ENCODE measurements at regions not wholly inside any gene's neighbourhood (a gene's known extent, or its start where the extent isn't known, plus 50 kb on each side); places are given as distances from the start of the nearest gene placed in this dataset.

GRCh38 chr1:203986887-203987461, 85.9 kb upstream of the SOX13 start:
- Histone ChIP-seq H3K4me3 (IDR thresholded peaks at IDR 0.05; ENCODE audit: insufficient read depth, low read depth, low read length) (no peak overlapping the region), H4K20me1 (ENCODE audit: insufficient read depth) (no peaks in the 10 kb centered on the region), H2AFZ (ENCODE audit: low read depth) (no peak overlapping the region), H3K36me3 (ENCODE audit: insufficient read depth) (no peaks in the 10 kb centered on the region), H3K79me2 (ENCODE audit: insufficient read depth, low read depth) (no peaks in the 10 kb centered on the region), H3K27me3 (ENCODE audit: insufficient read depth, low read depth) (no peaks in the 10 kb centered on the region), H3K4me1 (ENCODE audit: low read depth, poor library complexity, severe bottlenecking) (no peaks in the 10 kb centered on the region), H3K27ac (no peak overlapping the region), H3K9ac (no peak overlapping the region), H3K4me2 (no peak overlapping the region)
- TF ChIP-seq, protein P1, sequence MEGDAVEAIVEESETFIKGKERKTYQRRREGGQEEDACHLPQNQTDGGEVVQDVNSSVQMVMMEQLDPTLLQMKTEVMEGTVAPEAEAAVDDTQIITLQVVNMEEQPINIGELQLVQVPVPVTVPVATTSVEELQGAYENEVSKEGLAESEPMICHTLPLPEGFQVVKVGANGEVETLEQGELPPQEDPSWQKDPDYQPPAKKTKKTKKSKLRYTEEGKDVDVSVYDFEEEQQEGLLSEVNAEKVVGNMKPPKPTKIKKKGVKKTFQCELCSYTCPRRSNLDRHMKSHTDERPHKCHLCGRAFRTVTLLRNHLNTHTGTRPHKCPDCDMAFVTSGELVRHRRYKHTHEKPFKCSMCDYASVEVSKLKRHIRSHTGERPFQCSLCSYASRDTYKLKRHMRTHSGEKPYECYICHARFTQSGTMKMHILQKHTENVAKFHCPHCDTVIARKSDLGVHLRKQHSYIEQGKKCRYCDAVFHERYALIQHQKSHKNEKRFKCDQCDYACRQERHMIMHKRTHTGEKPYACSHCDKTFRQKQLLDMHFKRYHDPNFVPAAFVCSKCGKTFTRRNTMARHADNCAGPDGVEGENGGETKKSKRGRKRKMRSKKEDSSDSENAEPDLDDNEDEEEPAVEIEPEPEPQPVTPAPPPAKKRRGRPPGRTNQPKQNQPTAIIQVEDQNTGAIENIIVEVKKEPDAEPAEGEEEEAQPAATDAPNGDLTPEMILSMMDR (conservative IDR thresholded peaks at IDR 0.05; ENCODE audit: low read depth, low read length): no peak

DNA sequence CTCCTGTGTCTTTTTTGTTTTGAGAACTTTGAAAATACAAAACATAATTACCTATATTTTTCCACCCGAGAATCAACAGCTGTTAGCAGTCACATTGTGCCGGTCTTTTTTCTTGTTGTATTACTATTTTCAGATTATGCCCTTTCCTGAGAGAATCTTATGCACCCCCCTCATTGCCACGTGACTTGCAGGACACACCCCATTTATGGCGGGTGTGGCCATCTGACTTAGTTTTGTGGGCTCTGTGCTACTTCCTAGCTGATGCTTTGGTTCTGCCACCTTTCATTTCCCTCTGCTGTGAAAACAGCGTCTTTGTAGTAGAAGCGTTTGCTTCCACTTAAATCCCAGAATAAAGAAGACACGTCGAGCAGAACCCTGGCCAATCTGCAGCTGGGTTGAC, 82.8 kb upstream of the SOX13 start:
- TF ChIP-seq, protein P1 (conservative IDR thresholded peaks at IDR 0.05; ENCODE audit: low read depth, low read length): no peak
- Histone ChIP-seq H3K27me3 (ENCODE audit: insufficient read depth, low read depth) (no peaks in the 10 kb centered on the region), H3K27ac (no peak overlapping the region), H4K20me1 (ENCODE audit: insufficient read depth) (no peaks in the 10 kb centered on the region), H3K36me3 (ENCODE audit: insufficient read depth) (no peaks in the 10 kb centered on the region), H3K4me3 (IDR thresholded peaks at IDR 0.05; ENCODE audit: insufficient read depth, low read depth, low read length) (no peak overlapping the region), H3K4me1 (ENCODE audit: low read depth, poor library complexity, severe bottlenecking) (no peaks in the 10 kb centered on the region), H3K79me2 (ENCODE audit: insufficient read depth, low read depth) (no peaks in the 10 kb centered on the region), H3K4me2 (no peak overlapping the region), H2AFZ (ENCODE audit: low read depth) (no peak overlapping the region), H3K9ac (no peak overlapping the region)

- Histone ChIP-seq H3K4me3 (IDR thresholded peaks at IDR 0.05; ENCODE audit: insufficient read depth, low read depth, low read length) (no peak overlapping the region), H3K79me2 (ENCODE audit: insufficient read depth, low read depth) (no peaks in the 10 kb centered on the region), H3K4me2 (no peak overlapping the region), H3K36me3 (ENCODE audit: insufficient read depth) (no peaks in the 10 kb centered on the region), H3K4me1 (ENCODE audit: low read depth, poor library complexity, severe bottlenecking) (no peaks in the 10 kb centered on the region), H3K27me3 (ENCODE audit: insufficient read depth, low read depth) (no peaks in the 10 kb centered on the region), H2AFZ (ENCODE audit: low read depth) (no peak overlapping the region), H4K20me1 (ENCODE audit: insufficient read depth) (no peaks in the 10 kb centered on the region), H3K9ac (no peak overlapping the region), H3K27ac (no peak overlapping the region)
- TF ChIP-seq, protein P1 (conservative IDR thresholded peaks at IDR 0.05; ENCODE audit: low read depth, low read length): no peak
Observed at GRCh38 chr1:203992440-203992839, 80.5 kb upstream of the SOX13 start.

- Histone ChIP-seq H3K4me1 (ENCODE audit: low read depth, poor library complexity, severe bottlenecking) (no peaks in the 10 kb centered on the region), H3K9ac (no peak overlapping the region), H3K4me2 (no peak overlapping the region), H3K79me2 (ENCODE audit: insufficient read depth, low read depth) (no peaks in the 10 kb centered on the region), H4K20me1 (ENCODE audit: insufficient read depth) (no peaks in the 10 kb centered on the region), H3K27me3 (ENCODE audit: insufficient read depth, low read depth) (no peaks in the 10 kb centered on the region), H3K27ac (no peak overlapping the region), H3K4me3 (IDR thresholded peaks at IDR 0.05; ENCODE audit: insufficient read depth, low read depth, low read length) (no peak overlapping the region), H3K36me3 (ENCODE audit: insufficient read depth) (no peaks in the 10 kb centered on the region), H2AFZ (ENCODE audit: low read depth) (no peak overlapping the region)
- TF ChIP-seq, protein P1 (conservative IDR thresholded peaks at IDR 0.05; ENCODE audit: low read depth, low read length): no peak
Observed at GRCh38 chr1:203993256-203993655, 79.7 kb upstream of the SOX13 start.

Measured in KMS-11 (cell line).